K562 (cell line): ENCODE measurements at regions not wholly inside any gene's neighbourhood (a gene's known extent, or its start where the extent isn't known, plus 50 kb on each side); places are given as distances from the start of the nearest gene placed in this dataset.

Source experiments
- ATAC-seq: fragments of 200-7000 bp; cut with Tn5 transposase; 3 replicates; pipeline ENCODE4 v1.9.1; 2020; ENCODE audit warnings: moderate library complexity
- BruUV-seq: library from RNA; stranded (reverse); fragments of 400-500 nt; replicated peaks from 2 replicates; lab custom pipeline; 2021; lab: Mats Ljungman, UMichigan
- CTCF ChIA-PET: fragments of 300-600 bp; formaldehyde crosslinking; extraction: SDS; loops from one replicate; lab custom pipeline; 2021; ENCODE audit warnings: low intra/inter-chr PET ratio; lab: Yijun Ruan, JAX
- POLR2A ChIA-PET: fragments of 300-600, 350-650 bp; sonication (Branson Sonifier 250); formaldehyde crosslinking; extraction: SDS; loops from one replicate; lab custom pipeline; 2021; ENCODE audit warnings: antibody characterized with exemption, inconsistent platforms; lab: Yijun Ruan, JAX
- DNase-seq, 4 experiments: peaks; one replicate each; pipeline versions ENCODE4 v3.0.0 to v3.0.0-alpha.2; 2011 to 2018; ENCODE audit warnings: low spot score in 3 of 4, mixed read lengths in 3 of 4; ENCODE audit errors: extremely low read depth in 1 of 4
- FAIRE-seq: peaks from 2 replicates; lab custom pipeline; 2011; peaks lifted over from hg19 to GRCh38; lab: Jason Lieb, UNC
- H2AFZ ChIP-seq: 2 replicates; pipeline ENCODE4 v1.6.0; 2011; ENCODE audit warnings: low read depth, low read length, control low read depth, inconsistent platforms
- H3K27ac ChIP-seq: fragments of 200-600 bp; 3 replicates; pipeline ENCODE4 v1.8.0; 2011; ENCODE audit warnings: low read depth, mild to moderate bottlenecking, control low read depth, inconsistent platforms, low read length, moderate library complexity, mixed read lengths; ENCODE audit errors: extremely low read depth
- H3K27me3 ChIP-seq, 2 experiments: fragments of 300-600 bp in 1 of 2; 2 replicates in 1 of 2; 3 replicates in 1 of 2; pipeline versions ENCODE4 v1.6.0 to v1.8.0; 2011; ENCODE audit warnings: inconsistent platforms in 2 of 2, low read length in 2 of 2, mild to moderate bottlenecking in 1 of 2, mixed read lengths in 1 of 2, moderate library complexity in 1 of 2; ENCODE audit not compliant: control insufficient read depth in 2 of 2, insufficient read depth in 2 of 2
- H3K36me3 ChIP-seq: fragments of 300-600 bp; 3 replicates; pipeline ENCODE4 v1.8.0; 2011; ENCODE audit warnings: mild to moderate bottlenecking, low read length, inconsistent platforms; ENCODE audit not compliant: control insufficient read depth, insufficient read depth
- H3K4me1 ChIP-seq, 2 experiments: fragments of 200-600 bp in 1 of 2; replicated peaks in 1 of 2; 2 replicates in 1 of 2; 3 replicates in 1 of 2; pipeline versions ENCODE4 v1.5.1 to v1.8.0; 2011; ENCODE audit warnings: inconsistent platforms in 2 of 2, low read length in 2 of 2, mild to moderate bottlenecking in 1 of 2, mixed read lengths in 1 of 2, moderate library complexity in 1 of 2; ENCODE audit not compliant: control insufficient read depth in 2 of 2, insufficient read depth in 2 of 2
- H3K4me2 ChIP-seq: 2 replicates; pipeline ENCODE4 v1.6.1; 2011; ENCODE audit warnings: low read length, control low read depth, inconsistent platforms, mixed read lengths; ENCODE audit not compliant: insufficient read depth
- H3K4me3 ChIP-seq: fragments of 200-600 bp; sonication (generic), shearing (Covaris generic); 2 replicates; pipeline ENCODE4 v1.5.1; 2016; ENCODE audit warnings: control low read depth, inconsistent platforms
- H3K79me2 ChIP-seq: fragments of 200-600 bp; 3 replicates; pipeline ENCODE4 v1.8.0; 2011; ENCODE audit warnings: low read length, inconsistent platforms; ENCODE audit not compliant: control insufficient read depth, insufficient read depth
- H3K9ac ChIP-seq, 2 experiments: 2 replicates each; pipeline versions ENCODE4 v1.6.0 to v1.6.1; 2011; ENCODE audit warnings: low read depth in 2 of 2, low read length in 2 of 2, control low read depth in 1 of 2, inconsistent platforms in 1 of 2, mild to moderate bottlenecking in 1 of 2, mixed read lengths in 1 of 2; ENCODE audit not compliant: insufficient read depth in 1 of 2
- H3K9me1 ChIP-seq: one replicate; pipeline ENCODE4 v1.6.0; 2011; ENCODE audit warnings: inconsistent platforms, mild to moderate bottlenecking, low read length, moderate library complexity; ENCODE audit not compliant: control insufficient read depth, insufficient read depth
- H3K9me3 ChIP-seq: replicated peaks from 2 replicates; pipeline ENCODE4 v1.5.1; 2011; ENCODE audit warnings: low read depth, low read length, inconsistent platforms; ENCODE audit not compliant: control insufficient read depth, insufficient read depth
- H4K20me1 ChIP-seq: replicated peaks from 2 replicates; pipeline ENCODE4 v1.6.1; 2011; ENCODE audit warnings: low read length, inconsistent platforms, mixed read lengths; ENCODE audit not compliant: control insufficient read depth, insufficient read depth
- CBX2 ChIP-seq: fragments of 200-600 bp; sonication (generic); IDR thresholded peaks from one replicate; pipeline ENCODE4 v1.6.1; 2012; ENCODE audit warnings: mild to moderate bottlenecking, low read length, inconsistent platforms; ENCODE audit not compliant: insufficient read depth, poor library complexity, severe bottlenecking
- FOXA3 ChIP-seq, 2 experiments: fragments of 450-650 bp in 1 of 2; sonication (generic) in 1 of 2; formaldehyde crosslinking; IDR thresholded peaks in 1 of 2; conservative IDR thresholded peaks in 1 of 2; 2 replicates each; pipeline versions ENCODE4 v1.4.0 to v1.8.0; 2020 to 2022; ENCODE audit warnings: mild to moderate bottlenecking in 2 of 2, missing genetic modification reagents in 1 of 2
- FUS ChIP-seq: fragments of 200-400 bp; formaldehyde crosslinking; optimal IDR thresholded peaks from 2 replicates; pipeline ENCODE3; 2017; ENCODE audit warnings: low read depth, low read length
- GTF2F1 ChIP-seq: IDR thresholded peaks from 2 replicates; pipeline ENCODE4 v1.6.1; 2011; ENCODE audit warnings: low read depth, low read length, improper control_type of control experiment
- GTF3C2 ChIP-seq: IDR thresholded peaks from 3 replicates; pipeline ENCODE4 v1.6.1; 2011; ENCODE audit warnings: borderline replicate concordance, mild to moderate bottlenecking, moderate library complexity; ENCODE audit not compliant: insufficient read length; ENCODE audit errors: extremely low read depth
- MBD1 ChIP-seq: fragments of 250-450 bp; sonication (Bioruptor Pico); IDR thresholded peaks from 2 replicates; pipeline ENCODE4 v1.8.0; 2022; ENCODE audit warnings: inconsistent platforms
- MEF2D ChIP-seq: conservative IDR thresholded peaks from 2 replicates; pipeline ENCODE4 v1.6.1; 2016; ENCODE audit warnings: low read depth, missing genetic modification characterization, missing compliant biosample characterization
- NCOA6 ChIP-seq: fragments of 450-650 bp; IDR thresholded peaks from 2 replicates; pipeline ENCODE4 v1.6.1; 2017; ENCODE audit warnings: mild to moderate bottlenecking
- RBFOX2 ChIP-seq: fragments of 200-400 bp; formaldehyde crosslinking; IDR thresholded peaks from 2 replicates; pipeline ENCODE4 v1.6.1; 2017; ENCODE audit warnings: low read depth, mild to moderate bottlenecking, low read length, moderate library complexity
- SMARCB1 ChIP-seq: IDR thresholded peaks from 2 replicates; pipeline ENCODE4 v1.6.1; 2011; ENCODE audit warnings: improper control_type of control experiment, low read depth; ENCODE audit not compliant: insufficient read length
- ZNF507 ChIP-seq: conservative IDR thresholded peaks from 2 replicates; pipeline ENCODE4 v1.6.1; 2017; ENCODE audit warnings: missing genetic modification characterization, missing compliant biosample characterization
- ZNF57 ChIP-seq: fragments of 450-650 bp; formaldehyde crosslinking; IDR thresholded peaks from 2 replicates; pipeline ENCODE4 v1.4.0; 2020; ENCODE audit warnings: mild to moderate bottlenecking, moderate library complexity
- ZNF699 ChIP-seq: fragments of 250-450 bp; sonication (Bioruptor Pico); IDR thresholded peaks from 2 replicates; pipeline ENCODE4 v1.8.0; 2021; ENCODE audit warnings: mild to moderate bottlenecking, moderate library complexity; ENCODE audit not compliant: insufficient replicate concordance
- in situ Hi-C: fragments of 300-500 bp; cut with MboI; formaldehyde crosslinking; loops from 4 replicates; pipeline ENCODE4 v1.15.0; 2018; ENCODE audit warnings: inconsistent platforms, mixed read lengths
- intact Hi-C: fragments of 100-400 bp; cut with micrococcal nuclease; formaldehyde crosslinking; loops from 2 replicates; pipeline ENCODE4 v1.14.2; 2022
- TF ChIP-seq, protein P1 (sequence below): fragments of 150-350 bp; IDR thresholded peaks from 2 replicates; pipeline ENCODE4 v1.6.1; 2014; ENCODE audit warnings: low read depth, mild to moderate bottlenecking, low read length, borderline replicate concordance
- TF ChIP-seq, protein P2 (sequence below): fragments of 450-650 bp; formaldehyde crosslinking; IDR thresholded peaks from 2 replicates; pipeline ENCODE4 v1.4.0; 2020; ENCODE audit warnings: mild to moderate bottlenecking

- ATAC-seq (no peak), DNase-seq (no peak), FAIRE-seq (no peak)
- no peaks in the 10 kb centered on the region for H3K36me3 ChIP-seq
- no peak overlapping the region for H3K9ac ChIP-seq
- POLR2A ChIA-PET = no interaction called here
- CTCF ChIA-PET = no interaction called here
- H2AFZ ChIP-seq = no peak overlapping the region
- intact Hi-C loops (no loop called here), in situ Hi-C loops (no loop called here)
- H3K27me3 ChIP-seq = no peaks in the 10 kb centered on the region
- H3K9me1 ChIP-seq = no peaks in the 10 kb centered on the region
- H3K4me2 ChIP-seq = no peak overlapping the region
- no peaks in the 10 kb centered on the region for H3K79me2 ChIP-seq
- H4K20me1 ChIP-seq = no peaks in the 10 kb centered on the region
- H3K4me3 ChIP-seq = no peak overlapping the region
- no peaks in the 10 kb centered on the region for H3K4me1 ChIP-seq
- H3K27ac ChIP-seq = no peak overlapping the region
- no peaks in the 10 kb centered on the region for H3K9me3 ChIP-seq
- no TSS peak for BruUV-seq
- TF ChIP-seq GTF2F1 = no peak
- no peak for TF ChIP-seq ZNF507
- no peak for TF ChIP-seq RBFOX2
- TF ChIP-seq, protein P1, sequence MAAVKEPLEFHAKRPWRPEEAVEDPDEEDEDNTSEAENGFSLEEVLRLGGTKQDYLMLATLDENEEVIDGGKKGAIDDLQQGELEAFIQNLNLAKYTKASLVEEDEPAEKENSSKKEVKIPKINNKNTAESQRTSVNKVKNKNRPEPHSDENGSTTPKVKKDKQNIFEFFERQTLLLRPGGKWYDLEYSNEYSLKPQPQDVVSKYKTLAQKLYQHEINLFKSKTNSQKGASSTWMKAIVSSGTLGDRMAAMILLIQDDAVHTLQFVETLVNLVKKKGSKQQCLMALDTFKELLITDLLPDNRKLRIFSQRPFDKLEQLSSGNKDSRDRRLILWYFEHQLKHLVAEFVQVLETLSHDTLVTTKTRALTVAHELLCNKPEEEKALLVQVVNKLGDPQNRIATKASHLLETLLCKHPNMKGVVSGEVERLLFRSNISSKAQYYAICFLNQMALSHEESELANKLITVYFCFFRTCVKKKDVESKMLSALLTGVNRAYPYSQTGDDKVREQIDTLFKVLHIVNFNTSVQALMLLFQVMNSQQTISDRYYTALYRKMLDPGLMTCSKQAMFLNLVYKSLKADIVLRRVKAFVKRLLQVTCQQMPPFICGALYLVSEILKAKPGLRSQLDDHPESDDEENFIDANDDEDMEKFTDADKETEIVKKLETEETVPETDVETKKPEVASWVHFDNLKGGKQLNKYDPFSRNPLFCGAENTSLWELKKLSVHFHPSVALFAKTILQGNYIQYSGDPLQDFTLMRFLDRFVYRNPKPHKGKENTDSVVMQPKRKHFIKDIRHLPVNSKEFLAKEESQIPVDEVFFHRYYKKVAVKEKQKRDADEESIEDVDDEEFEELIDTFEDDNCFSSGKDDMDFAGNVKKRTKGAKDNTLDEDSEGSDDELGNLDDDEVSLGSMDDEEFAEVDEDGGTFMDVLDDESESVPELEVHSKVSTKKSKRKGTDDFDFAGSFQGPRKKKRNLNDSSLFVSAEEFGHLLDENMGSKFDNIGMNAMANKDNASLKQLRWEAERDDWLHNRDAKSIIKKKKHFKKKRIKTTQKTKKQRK = no peak
- TF ChIP-seq CBX2 = no peak
- TF ChIP-seq MEF2D = no peak
- no peak for TF ChIP-seq ZNF57 (CRISPR knock-in tag)
- TF ChIP-seq GTF3C2 = no peak
- TF ChIP-seq, protein P2, sequence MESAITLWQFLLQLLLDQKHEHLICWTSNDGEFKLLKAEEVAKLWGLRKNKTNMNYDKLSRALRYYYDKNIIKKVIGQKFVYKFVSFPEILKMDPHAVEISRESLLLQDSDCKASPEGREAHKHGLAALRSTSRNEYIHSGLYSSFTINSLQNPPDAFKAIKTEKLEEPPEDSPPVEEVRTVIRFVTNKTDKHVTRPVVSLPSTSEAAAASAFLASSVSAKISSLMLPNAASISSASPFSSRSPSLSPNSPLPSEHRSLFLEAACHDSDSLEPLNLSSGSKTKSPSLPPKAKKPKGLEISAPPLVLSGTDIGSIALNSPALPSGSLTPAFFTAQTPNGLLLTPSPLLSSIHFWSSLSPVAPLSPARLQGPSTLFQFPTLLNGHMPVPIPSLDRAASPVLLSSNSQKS (CRISPR knock-in tag) = no peak
- no peak for TF ChIP-seq ZNF699 (CRISPR knock-in tag)
- TF ChIP-seq SMARCB1 = no peak
- no peak for TF ChIP-seq MBD1 (CRISPR knock-in tag)
- TF ChIP-seq NCOA6 = no peak
- no peak for TF ChIP-seq FOXA3 (CRISPR knock-in tag; conservative IDR thresholded peaks at IDR 0.05 in 1 of 2, IDR thresholded peaks at IDR 0.05 in 1 of 2)
- TF ChIP-seq FUS = no peak
Measured at GRCh38 chr12:86914721-86915120, 658.5 kb upstream of the MGAT4C start.
